ENCODE measurements at regions not wholly inside any gene's neighbourhood (a gene's known extent, or its start where the extent isn't known, plus 50 kb on each side); places are given as distances from the start of the nearest gene placed in this dataset.

DNA sequence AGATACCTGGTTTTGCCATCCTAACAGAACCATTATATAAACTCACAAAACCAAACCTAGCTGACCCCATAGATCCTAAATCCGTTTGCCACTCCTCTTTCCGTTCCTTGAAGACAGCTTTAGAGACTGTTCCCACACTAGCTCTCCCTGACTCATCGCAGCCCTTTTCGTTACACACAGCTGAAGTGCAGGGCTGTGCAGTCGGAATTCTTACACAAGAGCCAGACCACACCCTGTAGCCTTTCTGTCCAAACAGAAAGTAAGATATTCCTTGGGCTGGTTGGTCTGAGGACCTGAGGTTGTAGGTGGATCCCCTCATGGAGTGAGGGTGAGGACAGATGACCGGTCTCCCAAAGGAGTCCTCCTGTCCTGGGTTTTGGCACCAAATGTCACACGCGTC lies 56.7 kb upstream of the NAA35 start:
- no peak for DNase-seq

DNA sequence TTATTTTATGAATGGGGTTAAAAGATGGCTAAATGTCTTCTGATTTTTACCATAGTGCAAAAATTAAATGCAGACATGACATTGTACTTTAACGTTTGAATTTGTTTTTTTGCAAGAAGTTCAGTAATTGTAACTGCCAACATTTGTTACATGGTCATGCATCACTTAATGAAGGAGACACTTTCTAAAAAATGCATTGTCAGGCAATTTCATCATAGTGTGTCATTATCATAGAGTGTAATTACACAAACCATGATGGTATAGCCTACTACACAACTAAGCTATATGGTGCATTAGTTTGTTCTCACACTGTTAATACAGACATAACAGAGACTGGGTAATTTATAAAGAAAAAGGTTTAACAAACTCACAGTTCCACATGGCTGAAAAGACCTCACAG lies 50.0 kb upstream of the NAA35 start:
- no peak for DNase-seq

All from CD4-positive, alpha-beta T cell treated with Interleukin-17A for 4 hours (primary cell).